ENCODE measurements at regions not wholly inside any gene's neighbourhood (a gene's known extent, or its start where the extent isn't known, plus 50 kb on each side); places are given as distances from the start of the nearest gene placed in this dataset.

GRCh38 chr20:11550657-11551338 lies 366.9 kb upstream of the BTBD3 start:
- Histone ChIP-seq H3K4me3 (no peak overlapping the region), H3K9me3 (replicated peaks) (no peaks in the 10 kb centered on the region), H3K27ac (replicated peaks) (no peak overlapping the region), H3K27me3 (ENCODE audit: low read depth) (peaks cover 17% of the 10 kb centered on the region), H3K4me1 (no peaks in the 10 kb centered on the region), H3K36me3 (no peaks in the 10 kb centered on the region)
- no peak for DNase-seq
- intact Hi-C loops (cut with micrococcal nuclease) = no loop called here
- no peak for TF ChIP-seq CTCF (IDR thresholded peaks at IDR 0.05; ENCODE audit: borderline replicate concordance)

GRCh38 chr20:11551479-11551878 lies 366.2 kb upstream of the BTBD3 start:
- intact Hi-C loops (cut with micrococcal nuclease) = no loop called here
- Histone ChIP-seq H3K4me1 (no peaks in the 10 kb centered on the region), H3K27me3 (ENCODE audit: low read depth) (peaks cover 17% of the 10 kb centered on the region), H3K36me3 (no peaks in the 10 kb centered on the region), H3K27ac (replicated peaks) (no peak overlapping the region), H3K4me3 (no peak overlapping the region), H3K9me3 (replicated peaks) (no peaks in the 10 kb centered on the region)
- TF ChIP-seq CTCF (IDR thresholded peaks at IDR 0.05; ENCODE audit: borderline replicate concordance) = no peak
- DNase-seq = no peak

- no peak overlapping the region for H3K27ac ChIP-seq (replicated peaks)
- no peaks in the 10 kb centered on the region for H3K9me3 ChIP-seq (replicated peaks)
- peaks cover 17% of the 10 kb centered on the region for H3K27me3 ChIP-seq (ENCODE audit: low read depth)
- H3K36me3 ChIP-seq = no peaks in the 10 kb centered on the region
- TF ChIP-seq CTCF (IDR thresholded peaks at IDR 0.05; ENCODE audit: borderline replicate concordance) = peak; percentile 28
- intact Hi-C loops (cut with micrococcal nuclease) = no loop called here
- no peaks in the 10 kb centered on the region for H3K4me1 ChIP-seq
- DNase-seq = no peak
- H3K4me3 ChIP-seq = no peak overlapping the region
Observed at GRCh38 chr20:11553603-11554002, 364.1 kb upstream of the BTBD3 start.

- H3K4me1 ChIP-seq = no peaks in the 10 kb centered on the region
- TF ChIP-seq CTCF (IDR thresholded peaks at IDR 0.05; ENCODE audit: borderline replicate concordance) = no peak
- H3K4me3 ChIP-seq = no peak overlapping the region
- intact Hi-C loops (cut with micrococcal nuclease) = no loop called here
- peaks cover 13% of the 10 kb centered on the region for H3K27me3 ChIP-seq (ENCODE audit: low read depth)
- H3K36me3 ChIP-seq = no peaks in the 10 kb centered on the region
- no peak overlapping the region for H3K27ac ChIP-seq (replicated peaks)
- no peak for DNase-seq
- no peaks in the 10 kb centered on the region for H3K9me3 ChIP-seq (replicated peaks)
Observed at GRCh38 chr20:11555510-11555909, 362.2 kb upstream of the BTBD3 start.

- no peaks in the 10 kb centered on the region for H3K36me3 ChIP-seq
- no peak for DNase-seq
- no peaks in the 10 kb centered on the region for H3K4me1 ChIP-seq
- intact Hi-C loops (cut with micrococcal nuclease) = no loop called here
- H3K9me3 ChIP-seq (replicated peaks) = no peaks in the 10 kb centered on the region
- H3K27ac ChIP-seq (replicated peaks) = no peak overlapping the region
- no peak overlapping the region for H3K4me3 ChIP-seq
- TF ChIP-seq CTCF (IDR thresholded peaks at IDR 0.05; ENCODE audit: borderline replicate concordance) = no peak
- peaks cover 13% of the 10 kb centered on the region for H3K27me3 ChIP-seq (ENCODE audit: low read depth)
Observed at GRCh38 chr20:11556410-11556809, 361.3 kb upstream of the BTBD3 start.
